ENCODE measurements at regions not wholly inside any gene's neighbourhood (a gene's known extent, or its start where the extent isn't known, plus 50 kb on each side); places are given as distances from the start of the nearest gene placed in this dataset.
"Not testable (repeated sequence)": the region's sequence is repeated elsewhere in the genome, so short reads cannot be mapped to it uniquely, and the experiment has no call there.

- DNase-seq (ENCODE audit: low read depth in 2 of 2) = no peak
Measured at GRCh38 chr2:210961249-210961648, 404.9 kb downstream of the CPS1 start.

- DNase-seq (ENCODE audit: low read depth in 2 of 2) = no peak
Measured at GRCh38 chr2:210963386-210963785, 407.0 kb downstream of the CPS1 start.

- DNase-seq (ENCODE audit: low read depth in 2 of 2) = no peak
Measured at GRCh38 chr2:210964141-210964764, 407.9 kb downstream of the CPS1 start.

GRCh38 chr2:210965472-210965871, 409.1 kb downstream of the CPS1 start:
- DNase-seq (ENCODE audit: low read depth in 2 of 2) = no peak

GRCh38 chr2:210966330-210966729, 409.9 kb downstream of the CPS1 start:
- DNase-seq (ENCODE audit: low read depth in 2 of 2) = no peak

GRCh38 chr2:210971431-210971830, 415.0 kb downstream of the CPS1 start:
- DNase-seq (ENCODE audit: low read depth in 2 of 2) = no peak

GRCh38 chr2:210986806-210987205, 430.4 kb downstream of the CPS1 start:
- not testable (repeated sequence) for DNase-seq (ENCODE audit: low read depth in 2 of 2)

- no peak for DNase-seq (ENCODE audit: low read depth in 2 of 2)
Measured at GRCh38 chr2:210991107-210991506, 434.7 kb downstream of the CPS1 start.

- DNase-seq (ENCODE audit: low read depth in 2 of 2) = no peak
Measured at GRCh38 chr2:210994104-210994503, 437.7 kb downstream of the CPS1 start.

GRCh38 chr2:210997373-210997772, 441.0 kb downstream of the CPS1 start:
- no peak for DNase-seq (ENCODE audit: low read depth in 2 of 2)

- DNase-seq (ENCODE audit: low read depth in 2 of 2) = no peak
Measured at GRCh38 chr2:210998334-210998733, 441.9 kb downstream of the CPS1 start.

GRCh38 chr2:211014376-211014775, 458.0 kb downstream of the CPS1 start:
- no peak for DNase-seq (ENCODE audit: low read depth in 2 of 2)

GRCh38 chr2:211014906-211015305, 458.5 kb downstream of the CPS1 start:
- no peak for DNase-seq (ENCODE audit: low read depth in 2 of 2)

- DNase-seq (ENCODE audit: low read depth in 2 of 2) = not testable (repeated sequence)
Measured at GRCh38 chr2:211025089-211025488, 468.7 kb downstream of the CPS1 start.

GRCh38 chr2:211026109-211026508, 469.7 kb downstream of the CPS1 start:
- DNase-seq (ENCODE audit: low read depth in 2 of 2) = no peak

- no peak for DNase-seq (ENCODE audit: low read depth in 2 of 2)
Measured at GRCh38 chr2:211027976-211028375, 471.6 kb downstream of the CPS1 start.

GRCh38 chr2:211033765-211034164, 477.4 kb downstream of the CPS1 start:
- DNase-seq (ENCODE audit: low read depth in 2 of 2) = no peak

GRCh38 chr2:211035548-211036185, 479.3 kb downstream of the CPS1 start:
- no peak for DNase-seq (ENCODE audit: low read depth in 2 of 2)

GRCh38 chr2:211045025-211045424, 488.6 kb downstream of the CPS1 start:
- no peak for DNase-seq (ENCODE audit: low read depth in 2 of 2)

GRCh38 chr2:211049321-211050018, 493.1 kb downstream of the CPS1 start:
- DNase-seq (ENCODE audit: low read depth in 2 of 2) = no peak

GRCh38 chr2:211055438-211055837, 499.0 kb downstream of the CPS1 start:
- no peak for DNase-seq (ENCODE audit: low read depth in 2 of 2)

- DNase-seq (ENCODE audit: low read depth in 2 of 2) = no peak
Measured at GRCh38 chr2:211061612-211062296, 505.4 kb downstream of the CPS1 start.

GRCh38 chr2:211062297-211062612, 505.9 kb downstream of the CPS1 start:
- DNase-seq (ENCODE audit: low read depth in 2 of 2) = no peak

All from activated CD8-positive, alpha-beta memory T cell treated with anti-CD3 and anti-CD28 coated beads for 4 hours (primary cell).